Nephron progenitor cell (in vitro differentiated cells): ENCODE measurements at regions not wholly inside any gene's neighbourhood (a gene's known extent, or its start where the extent isn't known, plus 50 kb on each side); places are given as distances from the start of the nearest gene placed in this dataset.
A peak's percentile ranks its signal among the peaks of the same experiment; 100 is the strongest.

ENCODE experiments used
- DNase-seq: peaks from one replicate; pipeline ENCODE4 v3.0.0; 2021
- H3K27ac Mint-ChIP-seq: 2 replicates; pipeline ENCODE4 v1.8.0; 2021; ENCODE audit warnings: mild to moderate bottlenecking, moderate library complexity, mixed read lengths
- H3K27me3 Mint-ChIP-seq: 2 replicates; pipeline ENCODE4 v1.8.0; 2021; ENCODE audit warnings: mild to moderate bottlenecking, low read depth, mixed read lengths; ENCODE audit not compliant: poor library complexity
- H3K36me3 Mint-ChIP-seq: 2 replicates; pipeline ENCODE4 v1.8.0; 2021; ENCODE audit warnings: low read depth, mixed read lengths
- H3K4me1 Mint-ChIP-seq: 2 replicates; pipeline ENCODE4 v1.8.0; 2021; ENCODE audit warnings: mixed read lengths
- H3K4me3 Mint-ChIP-seq: 2 replicates; pipeline ENCODE4 v1.8.0; 2021; ENCODE audit warnings: mild to moderate bottlenecking, moderate library complexity, mixed read lengths
- H3K9me3 Mint-ChIP-seq: 2 replicates; pipeline ENCODE4 v1.8.0; 2021; ENCODE audit warnings: mild to moderate bottlenecking, moderate library complexity, mixed read lengths
- TF ChIP-seq, protein P1 (sequence below): fragments of 200-600 bp; sonication (generic); IDR thresholded peaks from 2 replicates; pipeline ENCODE4 v1.5.0; 2021; ENCODE audit warnings: antibody characterized with exemption

DNA sequence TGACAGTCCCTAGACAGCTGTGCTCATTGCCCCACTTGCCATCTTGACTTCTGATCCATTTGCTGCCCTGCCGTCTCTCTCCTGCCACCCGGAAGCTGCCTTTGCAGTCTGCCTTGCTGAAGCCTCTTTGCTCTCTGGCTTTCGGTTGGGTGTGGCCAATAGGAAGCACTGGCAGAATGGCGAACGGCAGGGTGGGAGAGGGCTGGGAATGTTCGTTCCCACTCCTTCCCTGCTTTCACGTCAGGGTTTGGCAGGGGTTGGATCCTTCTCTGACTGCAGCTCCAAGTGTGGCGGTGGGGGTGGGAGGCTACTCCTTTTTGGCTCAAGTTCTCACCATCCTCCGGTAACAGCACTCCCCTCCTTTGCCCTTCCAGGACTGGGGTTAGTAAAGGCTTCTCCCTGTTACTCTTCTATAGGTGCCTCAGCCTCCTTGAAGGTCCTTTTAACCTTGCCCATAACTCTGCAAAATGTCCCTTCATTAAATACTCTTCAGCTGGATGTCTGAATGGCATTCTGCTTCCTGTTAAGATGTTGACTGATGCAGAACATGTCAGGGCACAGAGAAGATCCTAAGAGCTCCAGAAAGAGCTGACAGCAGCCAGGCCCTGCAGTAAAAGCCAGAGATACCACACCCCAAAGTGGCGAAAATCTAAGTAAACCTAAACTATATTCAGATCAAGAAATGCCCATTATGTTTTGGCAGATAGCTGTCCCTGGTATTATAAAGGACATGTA lies 299.7 kb downstream of the CDCA7 start:
- peaks cover 18% of the 10 kb centered on the region for H3K27me3 Mint-ChIP-seq
- H3K36me3 Mint-ChIP-seq = no peaks in the 10 kb centered on the region
- H3K4me1 Mint-ChIP-seq = peaks cover 37% of the 10 kb centered on the region
- H3K4me3 Mint-ChIP-seq = peak overlapping the region; percentile 44
- H3K27ac Mint-ChIP-seq = peak overlapping the region; percentile 85
- DNase-seq = peak; percentile 16
- TF ChIP-seq, protein P1, sequence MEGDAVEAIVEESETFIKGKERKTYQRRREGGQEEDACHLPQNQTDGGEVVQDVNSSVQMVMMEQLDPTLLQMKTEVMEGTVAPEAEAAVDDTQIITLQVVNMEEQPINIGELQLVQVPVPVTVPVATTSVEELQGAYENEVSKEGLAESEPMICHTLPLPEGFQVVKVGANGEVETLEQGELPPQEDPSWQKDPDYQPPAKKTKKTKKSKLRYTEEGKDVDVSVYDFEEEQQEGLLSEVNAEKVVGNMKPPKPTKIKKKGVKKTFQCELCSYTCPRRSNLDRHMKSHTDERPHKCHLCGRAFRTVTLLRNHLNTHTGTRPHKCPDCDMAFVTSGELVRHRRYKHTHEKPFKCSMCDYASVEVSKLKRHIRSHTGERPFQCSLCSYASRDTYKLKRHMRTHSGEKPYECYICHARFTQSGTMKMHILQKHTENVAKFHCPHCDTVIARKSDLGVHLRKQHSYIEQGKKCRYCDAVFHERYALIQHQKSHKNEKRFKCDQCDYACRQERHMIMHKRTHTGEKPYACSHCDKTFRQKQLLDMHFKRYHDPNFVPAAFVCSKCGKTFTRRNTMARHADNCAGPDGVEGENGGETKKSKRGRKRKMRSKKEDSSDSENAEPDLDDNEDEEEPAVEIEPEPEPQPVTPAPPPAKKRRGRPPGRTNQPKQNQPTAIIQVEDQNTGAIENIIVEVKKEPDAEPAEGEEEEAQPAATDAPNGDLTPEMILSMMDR = no peak
- peaks cover 6% of the 10 kb centered on the region for H3K9me3 Mint-ChIP-seq

DNA sequence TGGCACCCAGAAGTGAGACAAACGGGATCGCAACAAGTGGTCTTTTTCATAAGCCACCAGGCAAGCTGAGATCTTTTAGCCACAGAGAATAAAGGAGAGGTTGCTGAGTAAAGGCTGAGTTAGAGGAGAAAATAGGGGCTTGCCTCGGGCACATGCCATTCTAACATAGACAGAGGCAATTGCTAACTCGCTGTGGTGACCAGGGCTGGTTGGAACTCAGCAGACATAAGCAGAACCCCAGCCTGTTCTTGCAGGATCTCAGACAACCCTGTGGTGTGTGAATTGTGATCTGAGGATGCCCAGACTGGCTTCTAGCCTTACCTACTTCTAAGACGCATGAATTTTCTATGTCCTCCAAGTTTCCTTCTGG lies 300.2 kb downstream of the CDCA7 start:
- H3K4me3 Mint-ChIP-seq = no peak overlapping the region

DNA sequence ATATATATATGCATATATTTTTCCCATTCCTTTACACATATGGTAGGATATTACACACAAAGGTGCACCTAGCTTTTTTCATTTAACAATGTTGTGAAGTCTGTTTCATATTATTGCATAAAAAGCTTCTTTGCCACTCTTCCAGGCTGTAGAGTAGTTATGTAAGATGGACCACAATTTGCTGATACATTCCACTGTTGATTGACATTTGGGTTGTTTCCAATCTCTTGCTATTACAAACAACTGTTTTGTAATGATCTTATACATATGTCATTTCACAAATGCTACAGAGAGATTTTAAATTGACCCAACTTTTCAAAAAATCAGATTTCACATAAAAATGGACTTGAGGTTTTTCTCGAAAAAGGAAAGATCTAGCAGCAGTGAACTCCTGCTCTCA lies 301.4 kb downstream of the CDCA7 start:
- Mint-ChIP-seq H3K9me3 (peaks cover 5% of the 10 kb centered on the region), H3K4me1 (peaks cover 53% of the 10 kb centered on the region), H3K4me3 (no peak overlapping the region), H3K27me3 (peaks cover 15% of the 10 kb centered on the region), H3K36me3 (no peaks in the 10 kb centered on the region), H3K27ac (no peak overlapping the region)
- TF ChIP-seq, protein P1 = no peak
- no peak for DNase-seq

More for the DNA sequence above, 300.2 kb downstream of the CDCA7 start:
- H3K27me3 Mint-ChIP-seq = peaks cover 15% of the 10 kb centered on the region
- peaks cover 43% of the 10 kb centered on the region for H3K4me1 Mint-ChIP-seq
- H3K9me3 Mint-ChIP-seq = peaks cover 6% of the 10 kb centered on the region
- TF ChIP-seq, protein P1 = no peak
- DNase-seq = no peak
- H3K27ac Mint-ChIP-seq = no peak overlapping the region
- H3K36me3 Mint-ChIP-seq = no peaks in the 10 kb centered on the region

DNA sequence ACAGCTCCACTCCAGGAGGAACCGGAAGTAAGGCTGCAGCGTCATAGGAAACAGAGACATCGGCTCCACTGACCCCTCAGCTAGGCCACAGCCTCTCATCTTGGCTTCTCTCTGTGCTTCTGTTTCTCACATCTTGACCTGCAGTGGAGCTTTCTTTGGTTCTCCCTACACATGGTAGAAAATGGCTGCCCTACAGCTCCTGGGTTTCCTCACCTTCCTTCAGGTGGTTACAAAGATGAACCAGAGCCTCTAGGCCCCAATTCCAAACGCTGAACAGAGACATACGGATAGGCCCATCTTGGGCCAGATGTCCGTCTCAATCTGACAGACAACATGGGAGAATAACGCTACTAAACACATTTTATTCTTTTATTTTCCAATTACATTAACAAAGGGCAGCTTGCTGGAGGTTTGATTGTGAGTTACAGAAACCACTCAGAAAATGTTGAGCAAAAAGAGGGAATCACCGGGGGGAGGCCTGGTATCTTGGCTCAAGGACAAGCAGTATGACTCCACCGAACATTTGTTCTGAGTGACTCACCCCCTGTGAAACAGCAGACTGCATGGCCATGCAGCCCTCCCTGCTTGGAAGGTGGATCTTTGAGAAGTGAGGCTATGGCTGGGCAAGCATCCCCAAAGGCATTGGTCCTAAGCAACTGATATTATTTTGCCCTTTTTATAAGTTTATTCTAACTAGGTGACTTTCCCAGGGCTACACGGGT lies 303.5 kb downstream of the CDCA7 start:
- Mint-ChIP-seq H3K27ac (no peak overlapping the region), H3K4me3 (no peak overlapping the region), H3K9me3 (no peaks in the 10 kb centered on the region), H3K27me3 (peaks cover 22% of the 10 kb centered on the region), H3K4me1 (peaks cover 59% of the 10 kb centered on the region), H3K36me3 (no peaks in the 10 kb centered on the region)
- TF ChIP-seq, protein P1 = no peak
- DNase-seq = no peak

DNA sequence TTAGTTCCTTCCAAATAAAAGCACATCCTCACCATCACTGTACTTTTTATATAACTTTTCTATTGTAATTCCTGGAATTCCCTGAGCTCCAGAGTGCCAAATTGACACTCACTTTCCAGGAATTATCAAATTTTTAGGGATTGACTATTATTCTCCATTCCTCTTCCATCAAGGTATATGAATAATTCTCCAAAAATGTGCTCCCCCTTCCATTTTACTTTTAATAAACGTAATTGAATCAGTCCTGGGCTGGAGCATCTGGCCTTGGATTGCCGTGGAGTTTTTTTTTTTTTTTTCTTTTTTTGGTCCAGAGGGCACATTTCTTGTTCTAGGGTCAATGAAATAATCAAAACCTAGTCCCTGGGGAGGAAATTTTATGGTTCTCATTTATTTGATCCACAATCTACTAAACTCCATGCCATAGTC lies 304.3 kb downstream of the CDCA7 start:
- H3K27me3 Mint-ChIP-seq = peaks cover 23% of the 10 kb centered on the region
- H3K9me3 Mint-ChIP-seq = no peaks in the 10 kb centered on the region
- peaks cover 55% of the 10 kb centered on the region for H3K4me1 Mint-ChIP-seq
- no peaks in the 10 kb centered on the region for H3K36me3 Mint-ChIP-seq
- H3K4me3 Mint-ChIP-seq = no peak overlapping the region
- DNase-seq = no peak
- TF ChIP-seq, protein P1 = no peak
- H3K27ac Mint-ChIP-seq = no peak overlapping the region
